Right lung (tissue), 2 donors: ENCODE measurements at regions not wholly inside any gene's neighbourhood (a gene's known extent, or its start where the extent isn't known, plus 50 kb on each side); places are given as distances from the start of the nearest gene placed in this dataset.

Source experiments
- DNase-seq, 2 donors: peaks; one replicate each; pipeline ENCODE4 v3.0.0-alpha.2; 2013

DNA sequence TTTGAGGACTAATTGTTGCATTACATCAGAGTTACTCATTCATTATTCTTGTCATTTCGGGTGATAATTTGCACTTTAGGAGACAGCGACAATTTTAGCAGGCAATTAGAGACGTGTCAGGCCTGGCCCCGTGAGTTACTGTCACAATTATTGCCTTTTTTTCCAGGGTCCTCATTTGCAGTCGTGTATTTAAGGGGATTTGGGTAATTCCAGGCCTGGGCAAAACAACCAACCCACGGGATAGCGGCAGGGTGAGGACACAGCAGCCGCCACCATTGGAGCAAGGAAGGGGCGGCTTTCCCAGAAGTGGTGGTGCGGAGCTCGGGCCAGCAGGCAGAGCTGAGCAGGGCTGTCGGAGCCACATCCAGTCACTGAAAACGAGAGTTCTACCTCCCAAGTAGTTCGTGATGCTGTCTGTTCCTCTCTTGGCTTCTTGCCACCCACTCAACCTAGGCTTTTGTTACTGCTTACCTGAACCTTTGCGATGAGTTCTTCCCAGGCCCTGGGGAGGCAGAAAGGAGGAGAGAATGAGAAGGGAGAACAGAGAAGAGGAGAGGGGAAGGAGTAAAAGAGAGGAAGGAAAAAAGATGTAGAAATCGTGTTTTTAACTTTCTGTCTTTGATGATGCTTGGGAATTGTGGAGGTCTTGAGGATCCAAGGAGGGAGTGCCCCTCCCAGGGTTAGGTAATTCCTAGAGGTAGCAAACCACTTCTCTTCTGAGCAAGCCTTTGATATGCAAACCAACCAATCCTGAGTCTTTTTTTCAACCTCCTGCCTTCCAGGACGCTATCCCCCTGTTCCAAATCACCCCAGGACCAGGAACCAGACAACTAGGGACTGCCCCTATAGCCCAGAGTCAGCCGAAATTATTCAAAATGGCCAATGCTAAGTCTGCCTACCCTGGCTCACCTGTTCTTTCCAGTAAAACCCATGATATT is 236.1 kb downstream of the MIAT start:
- no peak for DNase-seq

DNA sequence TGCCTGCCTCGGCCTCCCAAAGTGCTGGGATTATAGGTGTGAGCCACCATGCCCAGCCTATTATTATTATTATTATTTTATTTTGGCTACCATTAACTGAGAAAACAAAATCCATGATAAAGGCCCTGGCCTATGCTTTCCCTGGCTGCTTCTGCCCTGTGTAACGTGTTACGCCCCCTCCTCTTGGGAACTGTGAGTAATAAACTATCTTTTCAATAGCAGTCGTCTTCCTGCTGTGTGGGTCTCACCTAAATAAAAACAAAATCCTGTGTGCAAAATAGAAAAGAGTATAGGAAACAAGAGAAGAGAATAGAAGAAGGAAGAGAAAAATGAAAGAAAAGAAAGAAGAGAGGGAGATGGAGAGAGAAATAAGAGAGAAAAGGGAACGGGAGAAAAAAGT is 237.0 kb downstream of the MIAT start:
- DNase-seq = no peak

DNA sequence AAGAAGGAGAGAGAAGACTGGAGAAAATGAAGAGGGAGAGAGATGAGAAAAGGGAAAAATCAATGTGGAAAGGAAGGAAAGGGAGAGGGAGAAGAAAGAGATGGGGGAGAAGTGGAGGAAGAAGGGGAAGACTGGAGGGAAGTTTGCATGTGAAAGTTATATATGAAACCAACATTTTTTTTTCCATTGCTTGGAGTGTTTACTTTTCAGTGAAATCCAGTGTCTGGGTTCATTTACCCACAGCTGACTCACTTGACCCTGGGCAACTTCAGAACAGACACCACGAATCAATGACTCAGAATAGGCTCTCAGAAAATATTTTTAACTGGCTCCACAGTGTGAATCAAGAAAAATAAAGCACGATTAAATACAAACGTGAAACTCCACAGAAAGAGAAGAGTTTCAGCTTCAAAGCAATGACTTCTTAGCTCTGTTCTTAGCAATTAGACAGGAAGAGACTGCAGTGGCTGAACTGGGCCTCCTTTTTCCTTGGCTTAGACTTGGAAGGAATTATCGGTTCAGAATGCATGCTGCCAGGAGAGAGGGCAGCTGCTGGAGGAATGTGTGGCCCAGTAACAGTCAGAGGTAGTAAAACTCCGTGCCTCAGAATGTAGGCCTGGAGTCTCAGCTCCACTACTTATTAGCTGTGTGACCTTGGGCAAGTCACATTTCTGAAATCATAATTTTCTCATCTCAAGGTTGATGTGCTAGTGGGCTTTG is 237.5 kb downstream of the MIAT start:
- DNase-seq = no peak

DNA sequence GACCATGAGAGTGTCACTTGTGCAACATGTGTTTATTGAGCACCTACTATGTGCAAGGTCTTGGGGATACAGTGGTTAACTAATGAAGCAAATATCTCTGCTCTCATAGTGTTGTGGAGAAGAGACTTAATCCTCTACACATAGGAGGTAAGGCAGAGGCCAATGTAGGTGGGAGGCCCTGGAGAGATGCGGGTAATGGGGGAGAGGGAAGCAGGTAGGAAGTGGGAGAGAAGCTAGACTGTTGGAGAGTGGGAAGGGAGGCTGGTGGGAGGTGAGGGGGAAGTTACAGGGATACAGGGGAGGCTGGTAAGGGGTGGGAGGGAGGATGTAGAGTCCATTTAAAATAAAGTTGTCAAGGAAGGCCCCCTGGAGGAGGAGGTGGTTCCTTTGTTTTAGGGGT is 240.0 kb downstream of the MIAT start:
- DNase-seq = no peak

DNA sequence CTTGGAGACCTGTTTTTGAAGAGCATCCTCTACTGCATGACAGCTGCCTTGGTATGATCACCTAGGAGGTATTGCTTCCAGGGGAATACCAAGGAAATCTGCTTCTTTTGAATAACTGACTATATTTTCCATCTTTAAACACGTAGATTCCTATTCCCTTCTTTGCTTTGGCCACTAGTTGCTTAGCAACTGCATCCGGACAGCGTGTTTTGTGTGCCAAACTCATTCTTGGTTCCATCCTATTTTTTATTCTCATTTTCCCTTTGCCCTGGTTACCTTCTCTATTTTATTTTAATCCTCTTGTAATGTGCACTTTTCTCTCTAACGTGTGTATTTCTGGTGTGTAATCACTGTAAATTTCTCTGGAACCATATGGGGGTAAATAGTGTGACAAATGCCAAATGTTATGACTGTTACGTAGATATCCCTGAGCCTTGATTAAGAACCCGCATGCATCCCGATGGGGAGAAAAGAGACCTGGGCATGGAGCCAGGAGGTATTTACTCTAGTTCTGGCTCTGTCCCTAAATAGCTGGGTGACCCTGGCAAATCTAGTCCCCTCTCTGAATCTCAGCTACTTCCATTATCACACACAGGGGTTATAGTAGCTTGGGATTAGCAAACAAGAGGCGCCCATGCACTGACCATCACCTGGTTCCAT is 241.7 kb downstream of the MIAT start:
- no peak for DNase-seq

DNA sequence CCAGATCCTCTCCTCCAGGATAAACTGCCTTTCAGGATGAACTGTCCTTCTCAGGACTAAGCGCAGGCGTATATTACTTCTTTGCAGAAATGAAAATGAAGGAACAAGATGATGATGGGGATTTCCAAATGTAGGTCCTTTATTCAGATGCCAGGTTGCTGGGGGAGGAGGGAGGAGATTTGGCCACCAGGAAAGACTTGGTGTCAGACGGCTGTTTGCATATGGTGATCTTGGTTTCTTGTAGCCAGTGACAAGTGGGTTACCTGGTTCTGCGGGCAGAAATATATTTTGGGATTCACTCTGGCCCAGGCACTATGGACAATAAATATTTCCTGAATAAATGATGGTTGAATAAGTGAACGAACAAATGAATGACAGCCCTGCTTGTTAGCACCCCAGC is 243.4 kb downstream of the MIAT start:
- DNase-seq = no peak

DNA sequence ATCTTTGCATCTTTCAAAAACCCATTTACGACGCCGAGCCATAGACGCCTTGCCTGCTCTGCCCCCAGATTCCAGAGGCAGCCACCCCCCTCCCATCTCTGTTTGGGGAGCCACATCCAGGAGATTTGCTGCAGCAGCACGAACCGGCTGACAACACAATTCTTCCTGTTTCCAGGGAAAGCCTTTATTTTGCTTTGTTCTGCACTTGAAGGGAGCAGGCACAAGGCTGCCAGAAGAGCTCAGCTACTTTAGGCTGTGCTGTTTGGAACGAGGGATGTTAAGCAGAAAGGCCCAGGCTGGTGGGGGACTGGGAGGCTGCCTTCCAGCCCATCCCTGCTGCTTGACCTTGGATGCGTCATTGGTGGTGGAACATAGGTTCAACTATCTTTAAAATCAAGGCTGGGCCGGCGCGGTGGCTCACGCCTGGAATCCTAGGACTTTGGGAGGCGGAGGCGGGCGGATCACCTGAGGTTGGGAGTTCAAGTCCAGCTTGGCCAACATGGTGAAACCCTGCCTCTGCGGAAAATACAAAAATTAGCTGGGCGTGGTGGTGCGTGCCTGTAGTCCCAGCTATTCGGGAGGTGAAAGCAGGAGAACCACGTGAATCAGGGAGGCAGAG is 243.9 kb downstream of the MIAT start:
- DNase-seq = no peak

DNA sequence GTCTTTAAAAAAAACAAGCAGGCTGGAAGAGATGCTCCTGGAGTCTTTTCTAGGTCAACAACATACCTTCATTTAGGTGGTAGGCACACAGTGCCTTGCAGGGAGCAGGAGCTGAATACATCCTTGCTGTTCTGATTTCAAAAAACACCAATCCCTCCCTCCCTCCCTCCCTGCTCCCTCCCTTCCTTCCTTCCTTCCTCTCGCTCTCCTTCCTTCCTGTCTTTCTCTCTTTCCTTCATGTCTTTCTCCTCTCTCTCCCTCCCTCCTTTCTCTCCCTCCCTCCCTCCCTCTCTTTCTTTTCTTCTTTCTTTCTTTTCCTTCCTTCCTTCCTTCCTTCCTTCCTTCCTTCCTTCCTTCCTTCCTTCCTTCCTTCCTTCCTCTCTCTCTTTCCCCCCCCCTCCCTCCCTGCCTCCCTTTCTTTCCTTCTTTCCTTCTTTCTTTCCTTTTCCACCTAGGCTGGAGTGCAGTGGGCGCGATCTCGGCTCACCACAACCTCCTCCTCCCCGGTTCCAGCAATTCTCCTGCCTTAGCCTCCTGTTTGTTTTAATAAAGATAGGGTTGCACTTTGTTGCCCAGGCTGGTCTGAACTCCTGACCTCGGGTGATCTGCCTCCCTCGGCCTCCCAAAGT is 245.1 kb downstream of the MIAT start:
- no peak for DNase-seq

DNA sequence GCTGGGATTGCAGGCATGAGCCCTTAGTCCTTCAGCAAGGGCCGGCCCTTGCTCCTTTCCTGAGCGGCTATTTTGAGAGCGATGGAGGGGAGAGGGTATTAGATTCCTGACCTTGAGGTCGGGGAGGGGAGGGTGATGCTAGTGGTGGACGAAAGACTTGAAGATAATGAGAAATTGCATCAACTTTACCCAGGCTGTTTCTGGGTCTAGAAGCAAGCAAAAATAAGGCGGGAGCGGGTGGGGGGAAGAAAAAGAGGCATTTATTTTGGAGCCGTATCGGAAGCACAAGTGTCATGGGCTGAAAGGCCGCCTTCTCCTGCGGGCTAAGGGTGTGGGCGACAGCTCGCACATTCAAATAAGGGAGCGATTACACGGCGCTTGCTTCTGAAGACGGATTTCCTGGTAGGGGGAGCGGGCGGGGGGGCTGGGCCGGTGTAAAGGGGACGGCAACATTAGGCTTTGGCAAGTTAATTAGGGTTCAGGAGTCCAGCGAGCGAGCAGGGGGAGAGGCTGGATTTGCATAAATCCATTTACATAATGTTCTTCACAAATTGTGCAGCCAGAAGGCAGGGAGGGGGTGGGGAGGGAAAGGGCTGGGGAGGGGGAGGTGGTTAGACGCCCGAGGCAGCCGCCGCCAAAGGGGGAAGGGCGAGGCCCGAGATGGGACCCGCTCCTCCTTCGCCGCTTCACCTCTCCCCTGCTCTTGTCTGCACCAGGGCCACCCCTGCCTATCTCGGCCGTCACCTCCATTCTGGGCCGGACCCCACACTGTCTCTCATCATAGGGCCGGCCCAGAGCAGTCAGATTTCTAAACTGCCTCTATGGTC is 245.9 kb downstream of the MIAT start:
- DNase-seq = no peak

DNA sequence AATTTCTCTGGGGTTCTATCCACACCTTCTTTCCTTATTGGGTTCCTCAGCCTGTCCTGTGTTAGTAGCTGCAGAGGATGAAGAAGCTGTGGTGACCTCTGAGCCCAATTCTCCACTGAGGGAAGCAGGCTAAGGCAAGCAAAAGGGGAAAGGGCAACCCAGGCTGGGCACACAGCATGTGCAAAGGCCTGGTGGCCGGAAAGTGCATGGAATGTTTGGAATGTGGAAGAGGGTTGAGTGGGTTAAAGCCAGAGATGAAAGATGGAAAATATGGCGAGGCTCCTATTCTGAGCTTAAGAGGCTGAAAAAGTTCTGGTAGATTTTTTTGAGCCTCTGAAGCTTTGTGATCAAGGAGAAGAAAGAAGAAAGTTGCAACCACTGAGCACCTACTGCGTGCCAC is 247.1 kb downstream of the MIAT start:
- no peak for DNase-seq

DNA sequence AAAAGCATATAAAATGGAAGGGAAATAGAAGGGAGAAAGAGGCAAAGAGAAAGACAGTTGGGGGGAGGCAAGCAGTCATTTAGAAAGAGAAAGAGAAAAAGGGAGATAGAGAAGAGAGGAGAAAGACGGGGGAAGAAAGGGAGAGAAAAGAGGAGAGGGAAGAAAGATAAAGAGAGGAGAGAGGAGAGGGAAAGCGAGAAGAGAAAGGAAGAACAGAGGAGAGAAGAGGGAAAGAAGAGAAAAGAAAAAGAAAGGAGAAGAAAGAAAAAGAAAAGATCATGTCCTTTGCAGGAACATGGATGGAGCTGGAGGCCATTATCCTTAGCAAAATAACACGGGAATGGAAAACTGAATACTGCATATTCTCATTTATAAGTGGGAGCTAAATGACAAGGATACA is 247.7 kb downstream of the MIAT start:
- no peak for DNase-seq

DNA sequence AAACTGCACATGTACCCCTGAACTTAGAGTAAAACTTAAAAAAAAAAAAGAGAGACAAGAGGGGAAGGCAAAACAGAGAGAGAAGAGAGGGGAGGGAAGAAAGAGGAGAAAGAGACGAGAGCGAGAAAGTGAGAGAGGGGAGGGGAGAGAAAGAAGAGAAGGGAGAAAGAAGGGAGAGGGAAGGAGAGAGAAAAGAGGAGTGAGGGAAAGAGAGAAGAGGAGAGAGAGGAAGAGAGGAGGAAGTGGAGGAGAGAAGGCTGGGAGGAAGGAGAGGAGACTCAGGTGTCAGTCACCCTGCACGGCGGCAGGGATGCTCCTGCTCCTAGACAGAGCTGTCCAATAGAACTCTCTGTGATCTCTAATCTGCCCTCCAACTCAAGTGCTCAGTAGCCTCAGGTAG is 248.3 kb downstream of the MIAT start:
- no peak for DNase-seq

DNA sequence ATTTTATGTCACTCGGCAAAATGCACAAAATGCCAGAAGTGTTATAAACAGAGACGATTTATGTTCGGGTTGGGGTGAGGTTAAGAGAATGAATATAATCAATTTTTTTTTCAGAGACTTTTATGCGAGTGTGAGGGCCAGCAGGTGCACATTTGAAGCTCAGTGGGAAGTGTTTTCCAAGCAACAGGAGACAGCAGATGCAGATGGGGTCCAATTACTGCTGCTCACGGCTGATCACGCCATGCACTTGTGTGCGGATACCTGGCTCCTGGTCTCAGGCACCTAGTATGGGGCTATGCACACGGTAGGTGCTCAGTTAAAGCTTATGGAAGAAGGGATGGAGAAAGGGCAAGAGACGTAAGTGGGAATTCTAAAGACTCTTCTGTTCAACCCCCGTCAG is 249.1 kb downstream of the MIAT start:
- no peak for DNase-seq

DNA sequence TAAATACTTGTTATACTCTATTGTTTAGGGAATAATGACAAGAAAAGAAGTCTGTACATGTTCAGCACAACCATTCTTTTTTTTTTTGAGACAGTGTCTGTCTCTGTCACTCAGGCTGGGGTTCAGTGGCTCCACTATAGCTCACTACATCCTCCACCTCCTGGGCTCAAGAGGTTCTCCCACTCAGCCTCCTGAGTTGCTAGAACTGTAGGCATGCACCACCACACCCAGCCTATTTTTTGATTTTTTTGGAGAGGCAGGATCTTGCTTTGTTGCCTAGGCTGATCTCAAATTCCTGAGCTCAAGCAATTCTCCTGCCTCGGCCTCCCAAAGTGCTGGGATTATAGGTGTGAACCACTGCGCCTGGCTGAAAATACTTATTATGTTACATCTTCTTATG is 250.0 kb downstream of the MIAT start:
- no peak for DNase-seq

DNA sequence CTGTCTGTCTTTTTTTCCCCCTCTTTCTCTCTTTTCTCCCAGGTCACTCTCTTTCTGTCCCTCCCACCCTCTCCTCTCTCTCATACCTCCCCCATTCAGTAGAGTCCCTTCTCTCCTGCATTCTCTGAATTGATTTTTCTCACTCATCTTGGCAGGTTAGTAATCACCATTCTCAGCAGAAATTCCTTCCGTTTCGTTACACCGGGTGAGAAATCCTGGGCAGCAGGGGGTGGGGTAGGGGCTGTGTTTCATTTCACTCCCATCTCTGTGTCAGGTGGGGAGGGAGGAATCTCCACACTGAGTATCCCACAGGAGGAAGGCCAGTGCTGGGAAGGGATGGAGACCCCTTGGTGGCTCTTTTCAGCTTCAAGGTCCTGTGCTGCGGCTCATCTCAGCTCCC is 253.5 kb downstream of the MIAT start:
- DNase-seq = no peak

DNA sequence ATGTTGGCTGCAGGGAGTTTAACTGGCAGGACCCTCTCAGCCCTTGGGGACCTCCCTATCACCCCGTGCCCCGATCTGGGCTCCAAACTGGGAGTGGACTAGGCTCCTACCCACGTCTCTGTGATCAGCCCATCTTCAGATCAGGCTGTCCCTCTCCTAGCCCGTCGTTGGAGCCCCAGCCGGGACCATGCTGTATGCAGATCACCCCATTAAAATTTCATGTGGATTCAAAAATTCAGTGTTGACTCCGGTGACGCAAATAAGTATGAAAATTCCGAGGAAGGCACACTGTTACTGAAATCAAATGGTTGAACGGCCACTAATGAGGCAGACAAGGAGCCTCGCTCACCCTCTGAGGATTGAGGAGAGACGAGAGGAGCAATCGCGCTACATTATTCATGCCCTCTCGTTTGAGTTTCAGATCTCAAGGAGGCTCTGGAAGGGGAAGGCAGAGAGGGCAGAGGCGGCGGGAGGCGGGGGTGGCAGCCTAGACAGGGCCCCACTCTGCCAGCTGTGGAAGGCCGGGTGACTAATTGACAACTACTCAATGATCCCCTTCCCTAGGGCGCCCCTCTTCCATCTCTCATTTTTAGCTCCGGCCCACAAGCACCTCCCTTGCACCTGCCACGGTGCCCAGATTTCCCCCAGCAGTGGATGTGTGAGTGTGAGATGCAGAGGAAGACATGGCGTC is 255.4 kb downstream of the MIAT start:
- DNase-seq = no peak

DNA sequence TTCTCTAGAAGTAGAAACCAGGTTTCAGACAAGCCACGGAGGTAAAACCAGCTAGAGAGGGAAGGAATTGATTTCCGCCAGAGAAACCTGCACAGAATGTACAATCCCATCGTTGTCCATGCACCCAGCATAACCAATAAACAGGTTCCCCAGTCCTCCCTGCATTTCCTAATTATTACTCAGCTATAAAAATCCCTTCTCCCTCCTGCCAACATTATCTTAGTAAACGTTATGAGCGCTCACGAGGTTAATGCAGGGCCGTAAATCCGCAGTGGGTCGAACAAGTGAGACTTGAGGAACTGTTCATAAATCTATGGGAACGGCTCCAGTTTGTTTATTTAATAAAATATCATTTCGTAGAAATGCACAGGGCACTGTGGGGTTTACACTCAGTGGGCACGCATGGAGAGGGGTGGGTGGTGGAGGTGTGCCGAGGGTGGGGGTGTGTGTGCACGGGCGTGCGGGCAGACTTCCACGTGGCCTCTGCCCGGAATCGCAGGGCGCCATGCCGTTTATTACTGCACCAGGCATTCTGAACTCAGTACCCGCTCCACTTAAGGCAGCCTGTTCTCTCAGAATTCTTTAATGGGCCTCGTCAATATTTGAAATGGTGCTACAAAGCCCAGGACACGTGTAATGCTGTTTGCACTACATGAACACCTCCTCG is 257.3 kb downstream of the MIAT start:
- DNase-seq = no peak

DNA sequence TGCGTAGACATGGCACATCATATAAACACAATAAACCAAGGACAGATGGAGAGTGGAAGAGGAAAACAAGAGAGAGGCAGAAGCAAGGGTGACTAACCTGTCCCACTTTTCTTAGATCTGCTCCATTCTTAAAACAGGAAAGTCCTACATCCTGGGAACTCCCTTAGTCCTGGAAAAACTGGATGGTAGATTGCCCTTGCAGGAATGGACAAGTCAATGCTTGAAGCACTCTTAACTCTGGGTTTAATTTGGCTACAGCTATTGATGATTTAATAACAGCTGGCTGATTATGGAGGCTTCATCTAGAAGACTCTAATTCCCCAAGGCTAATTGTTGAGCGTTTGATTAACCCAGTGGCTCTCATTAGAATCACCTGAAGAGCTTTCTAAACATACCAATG is 258.8 kb downstream of the MIAT start:
- DNase-seq = no peak

DNA sequence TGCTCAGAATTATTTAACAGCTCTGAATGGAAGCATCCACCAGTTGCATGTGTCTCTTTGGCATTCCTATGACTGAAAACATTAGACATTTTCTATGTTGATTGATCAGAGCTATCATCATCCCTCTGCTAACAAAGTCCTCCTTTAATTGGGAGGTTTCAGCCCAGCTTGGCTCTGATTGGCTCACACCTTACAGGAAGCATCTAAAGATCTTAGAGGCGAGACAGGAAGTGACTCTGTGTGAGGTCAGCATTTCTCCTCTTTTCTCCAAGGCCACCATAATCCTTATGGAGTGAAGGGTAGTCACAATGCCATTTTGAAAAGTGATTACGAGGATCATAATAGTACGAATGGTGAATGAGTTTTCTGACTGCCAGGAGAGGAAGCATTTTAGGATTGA is 260.8 kb downstream of the MIAT start:
- no peak for DNase-seq

DNA sequence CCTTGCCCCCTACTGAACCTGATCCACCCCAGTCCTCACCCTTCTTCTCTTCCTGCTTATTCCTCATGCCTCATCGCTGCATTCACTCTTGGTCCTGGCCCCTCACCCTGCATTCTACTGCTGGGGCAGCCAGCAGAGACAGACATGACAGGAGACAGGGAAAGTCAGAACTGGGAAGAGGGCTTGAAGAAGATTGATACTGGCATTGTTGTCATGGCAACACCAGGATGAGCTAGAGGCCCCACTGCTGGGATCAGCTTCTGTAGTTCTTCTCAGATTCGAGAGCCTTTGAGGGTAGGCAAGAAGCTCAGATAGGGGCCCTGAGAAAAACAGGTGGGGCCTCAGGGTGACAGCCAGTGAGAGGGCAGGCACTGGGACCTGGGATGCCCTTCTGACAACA is 264.3 kb downstream of the MIAT start:
- DNase-seq = no peak
